Natural killer cell treated with Interleukin-12 subunit alpha and Interleukin-12 subunit beta and Interleukin-15 and Interleukin-18, amount 100 ng/mL, for 72 hours (primary cell): ENCODE measurements at regions not wholly inside any gene's neighbourhood (a gene's known extent, or its start where the extent isn't known, plus 50 kb on each side); places are given as distances from the start of the nearest gene placed in this dataset.

ENCODE experiments used
- ATAC-seq, 2 donors: fragments of 150-1000 bp; cut with Tn5 transposase in 1 of 2; sonication (Bioruptor Pico), chemical (Tn5 transposase) in 1 of 2; 2 replicates each; pipeline ENCODE4 v1.10.0; 2021
- DNase-seq: peaks from one replicate; pipeline ENCODE4 v3.0.0; 2022; ENCODE audit warnings: low spot score
- H3K27ac Mint-ChIP-seq, 2 donors: 1 replicate in 1 of 2; 2 replicates in 1 of 2; pipeline ENCODE4 v1.8.0; 2022; ENCODE audit warnings: mixed read lengths in 2 of 2, mild to moderate bottlenecking in 1 of 2, moderate library complexity in 1 of 2
- H3K27me3 Mint-ChIP-seq, 2 donors: 1 replicate in 1 of 2; 2 replicates in 1 of 2; pipeline ENCODE4 v1.8.0; 2022; ENCODE audit warnings: mixed read lengths in 2 of 2
- H3K36me3 Mint-ChIP-seq: one replicate; pipeline ENCODE4 v1.8.0; 2022; ENCODE audit warnings: mixed read lengths
- H3K4me1 Mint-ChIP-seq, 2 donors: 1 replicate in 1 of 2; 2 replicates in 1 of 2; pipeline ENCODE4 v1.8.0; 2022; ENCODE audit warnings: low read depth in 2 of 2, mixed read lengths in 2 of 2, mild to moderate bottlenecking in 1 of 2
- H3K4me3 Mint-ChIP-seq: one replicate; pipeline ENCODE4 v1.8.0; 2022; ENCODE audit warnings: mixed read lengths
- H3K9me3 Mint-ChIP-seq: 2 replicates; pipeline ENCODE4 v1.8.0; 2022; ENCODE audit warnings: mixed read lengths

DNA sequence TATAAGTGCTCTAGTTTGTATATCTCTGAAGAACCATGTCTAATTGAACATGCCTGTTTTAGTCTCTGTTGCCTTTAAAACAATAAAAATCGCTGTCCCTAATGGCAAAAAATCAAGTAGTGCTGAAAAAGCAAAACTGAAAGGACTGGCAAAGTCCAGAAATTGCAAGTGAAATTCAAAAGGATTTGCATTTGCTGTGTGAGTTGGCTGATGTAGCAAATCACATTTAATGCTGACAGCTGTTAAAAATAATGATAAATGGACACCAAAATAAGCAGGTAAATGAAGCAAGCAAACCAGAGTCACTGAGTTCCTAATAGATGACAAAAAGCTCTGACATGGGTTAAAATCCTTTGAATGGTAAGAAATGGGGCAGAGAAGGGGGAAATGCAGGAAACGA, 874.1 kb downstream of the GRM8 start:
- no peak overlapping the region for H3K27ac Mint-ChIP-seq
- H3K27me3 Mint-ChIP-seq = no peaks in the 10 kb centered on the region
- H3K4me1 Mint-ChIP-seq = no peaks in the 10 kb centered on the region

DNA sequence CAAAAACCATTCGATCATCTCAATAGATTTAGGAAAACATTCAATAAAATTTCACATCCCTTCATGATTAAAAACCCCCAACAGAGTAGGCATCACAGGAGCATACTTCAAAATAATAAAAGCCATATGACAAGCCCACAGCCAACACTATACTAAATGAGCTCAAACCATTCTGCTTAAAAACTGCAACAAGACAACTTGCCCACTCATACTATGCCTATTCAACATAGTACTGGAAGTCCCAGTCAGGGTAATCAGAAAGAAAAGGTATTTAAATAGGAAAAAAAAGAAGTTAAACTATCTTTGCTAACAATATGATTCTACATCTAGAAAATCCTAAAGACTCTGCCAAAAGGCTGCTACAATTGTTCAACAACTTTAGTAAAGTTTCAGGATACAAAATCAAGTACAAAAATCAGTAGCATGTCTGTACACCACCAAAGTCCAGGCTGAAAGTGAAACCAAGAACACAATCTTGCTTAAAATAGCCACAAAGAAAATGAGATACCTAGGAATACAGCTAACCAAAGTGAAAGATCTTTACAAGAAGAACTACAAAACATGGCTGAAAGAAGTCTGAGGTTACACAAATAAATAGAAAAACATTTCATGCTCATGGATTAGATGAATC, 882.6 kb downstream of the GRM8 start:
- Mint-ChIP-seq H3K4me1 (no peaks in the 10 kb centered on the region), H3K9me3 (peaks cover 22% of the 10 kb centered on the region), H3K27ac (no peak overlapping the region)

More for the DNA sequence above, 874.1 kb downstream of the GRM8 start:
- Mint-ChIP-seq H3K36me3 (no peaks in the 10 kb centered on the region), H3K4me3 (no peak overlapping the region), H3K9me3 (peaks cover 16% of the 10 kb centered on the region)
- no peak for DNase-seq
- no peak for ATAC-seq

DNA sequence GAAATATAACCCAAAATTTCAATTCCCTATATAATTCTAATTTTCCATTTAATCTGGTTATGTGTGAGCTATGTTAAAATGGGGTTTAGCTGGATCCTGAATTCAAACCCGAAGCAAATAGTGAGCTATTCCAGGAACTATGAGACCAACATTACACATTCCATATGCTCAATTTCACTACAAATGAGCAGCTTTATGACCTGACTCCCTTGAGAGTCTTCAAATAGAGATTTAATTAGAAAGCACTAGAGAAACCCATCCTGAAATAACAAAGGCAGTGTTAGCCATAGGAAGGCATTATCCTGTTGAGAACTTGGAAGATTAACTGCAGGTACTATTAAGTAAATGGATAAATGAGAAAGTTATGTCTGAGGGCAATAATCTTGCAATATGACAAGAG, 890.0 kb downstream of the GRM8 start:
- no peak overlapping the region for H3K4me3 Mint-ChIP-seq
- no peak overlapping the region for H3K27ac Mint-ChIP-seq
- H3K36me3 Mint-ChIP-seq = no peaks in the 10 kb centered on the region
- DNase-seq = no peak
- H3K9me3 Mint-ChIP-seq = peaks cover 13% of the 10 kb centered on the region
- ATAC-seq = no peak
- H3K4me1 Mint-ChIP-seq = no peaks in the 10 kb centered on the region
- no peaks in the 10 kb centered on the region for H3K27me3 Mint-ChIP-seq

More for the DNA sequence above, 882.6 kb downstream of the GRM8 start:
- no peak for DNase-seq
- Mint-ChIP-seq H3K4me3 (no peak overlapping the region), H3K36me3 (peaks cover 13% of the 10 kb centered on the region), H3K27me3 (no peaks in the 10 kb centered on the region)
- no peak for ATAC-seq

DNA sequence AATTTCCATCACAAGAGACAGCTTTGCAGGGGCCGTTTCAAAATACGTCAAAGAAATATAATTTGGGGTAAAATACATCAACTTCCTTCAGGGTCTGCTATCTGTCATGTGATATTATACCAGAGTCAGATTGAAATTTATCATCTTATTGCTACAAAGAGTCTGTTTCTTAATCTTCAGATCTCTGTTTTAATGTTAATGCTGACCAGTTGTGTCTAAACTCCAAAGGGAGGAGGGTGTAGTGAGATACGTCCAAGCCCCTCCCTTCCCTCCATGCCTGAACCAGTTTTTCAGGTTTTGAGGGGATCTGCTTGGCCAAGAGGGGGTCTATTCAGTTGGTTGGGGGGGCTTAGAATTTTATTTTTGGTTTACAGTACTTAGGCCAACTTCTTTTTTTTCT, 891.6 kb downstream of the GRM8 start:
- Mint-ChIP-seq H3K4me3 (no peak overlapping the region), H3K27ac (no peak overlapping the region), H3K27me3 (no peaks in the 10 kb centered on the region), H3K9me3 (peaks cover 15% of the 10 kb centered on the region), H3K36me3 (no peaks in the 10 kb centered on the region), H3K4me1 (no peaks in the 10 kb centered on the region)
- ATAC-seq = no peak
- no peak for DNase-seq

DNA sequence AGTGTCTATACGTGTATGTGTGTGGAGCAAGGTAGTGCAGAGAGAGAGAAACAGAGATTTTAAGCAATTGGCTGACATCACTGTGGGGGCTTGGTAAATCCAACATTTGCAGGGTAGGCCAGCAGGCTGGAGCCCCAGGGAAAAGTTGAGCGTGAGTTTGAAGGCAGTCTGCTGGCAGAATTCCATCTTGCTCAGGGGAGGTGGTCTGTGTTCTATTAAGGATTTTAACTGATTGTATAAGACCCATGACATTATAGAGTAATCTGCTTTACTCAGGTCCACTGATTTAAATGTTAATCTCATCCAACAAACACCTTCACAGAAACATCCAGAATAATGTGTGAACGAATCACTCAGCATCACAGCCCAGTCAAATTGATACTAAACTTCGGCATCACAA, 912.9 kb downstream of the GRM8 start:
- H3K36me3 Mint-ChIP-seq = no peaks in the 10 kb centered on the region
- H3K4me1 Mint-ChIP-seq = no peaks in the 10 kb centered on the region
- ATAC-seq = no peak
- no peak for DNase-seq
- H3K27ac Mint-ChIP-seq = no peak overlapping the region
- no peaks in the 10 kb centered on the region for H3K27me3 Mint-ChIP-seq
- H3K4me3 Mint-ChIP-seq = no peak overlapping the region
- H3K9me3 Mint-ChIP-seq = peaks cover 12% of the 10 kb centered on the region

DNA sequence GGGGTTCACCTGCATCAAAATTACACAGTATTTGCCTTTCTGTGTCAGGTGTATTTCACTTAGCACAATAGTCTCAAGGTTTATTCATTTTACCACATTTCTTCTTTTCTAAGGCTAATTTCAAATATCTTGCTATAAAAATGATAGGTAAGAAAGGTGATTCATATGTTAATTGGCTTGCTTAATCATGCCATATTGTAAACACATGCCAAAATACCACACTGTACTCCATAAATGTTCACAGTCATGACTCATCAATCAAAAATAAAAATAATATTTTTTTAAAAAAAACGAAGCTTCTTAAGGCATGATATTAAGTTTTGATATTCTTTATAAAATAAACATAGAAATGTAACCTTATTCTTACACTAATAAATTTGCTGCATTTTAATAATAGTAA, 947.1 kb downstream of the GRM8 start:
- Mint-ChIP-seq H3K36me3 (peaks cover 6% of the 10 kb centered on the region), H3K27ac (no peak overlapping the region), H3K9me3 (peaks cover 15% of the 10 kb centered on the region), H3K4me1 (no peaks in the 10 kb centered on the region), H3K27me3 (no peaks in the 10 kb centered on the region), H3K4me3 (no peak overlapping the region)
- DNase-seq = no peak
- ATAC-seq = no peak

DNA sequence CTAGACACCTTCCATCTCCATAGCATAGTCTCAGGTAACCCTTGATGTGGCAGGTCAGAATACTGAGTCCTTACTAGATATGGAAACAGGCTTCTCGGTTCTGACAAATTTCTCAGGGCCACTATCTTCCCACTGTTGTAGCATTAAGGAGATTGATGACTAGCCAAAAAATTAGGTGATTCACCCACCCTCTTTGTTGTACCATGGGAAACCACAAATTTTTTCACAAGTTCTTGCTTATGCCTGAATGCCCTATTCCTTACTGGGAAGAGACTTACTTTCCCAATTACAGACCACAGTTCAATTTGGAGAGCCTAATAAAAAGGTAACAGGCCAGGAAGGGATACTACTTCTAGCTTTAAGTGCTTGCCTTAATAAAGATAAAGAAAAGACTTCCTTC, 948.8 kb downstream of the GRM8 start:
- DNase-seq (no peak), ATAC-seq (no peak)
- H3K9me3 Mint-ChIP-seq = peaks cover 12% of the 10 kb centered on the region
- no peaks in the 10 kb centered on the region for H3K4me1 Mint-ChIP-seq
- no peak overlapping the region for H3K27ac Mint-ChIP-seq
- H3K27me3 Mint-ChIP-seq = no peaks in the 10 kb centered on the region
- no peak overlapping the region for H3K4me3 Mint-ChIP-seq
- H3K36me3 Mint-ChIP-seq = peaks cover 6% of the 10 kb centered on the region

DNA sequence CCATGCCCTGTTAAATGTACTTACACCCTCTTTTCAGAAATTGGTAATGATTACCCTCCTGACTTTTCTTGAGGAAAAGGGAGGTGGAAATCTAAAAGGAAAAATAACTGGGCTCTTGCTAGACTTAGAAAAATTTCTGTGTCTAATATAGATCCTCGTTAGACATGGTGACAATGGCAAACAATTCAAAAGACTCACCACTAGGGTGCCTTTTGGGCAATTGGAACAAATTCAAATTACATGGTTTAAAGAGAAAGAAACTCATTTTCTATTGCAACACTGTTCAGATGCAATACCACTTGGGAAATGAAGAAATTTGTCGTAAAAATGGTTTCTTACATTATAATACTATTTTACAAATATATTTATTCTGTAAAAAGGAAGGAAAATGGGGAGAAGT, 950.1 kb downstream of the GRM8 start:
- Mint-ChIP-seq H3K9me3 (peaks cover 16% of the 10 kb centered on the region), H3K36me3 (peaks cover 6% of the 10 kb centered on the region), H3K4me1 (no peaks in the 10 kb centered on the region), H3K27me3 (no peaks in the 10 kb centered on the region), H3K27ac (no peak overlapping the region), H3K4me3 (no peak overlapping the region)
- ATAC-seq = no peak
- DNase-seq = no peak

DNA sequence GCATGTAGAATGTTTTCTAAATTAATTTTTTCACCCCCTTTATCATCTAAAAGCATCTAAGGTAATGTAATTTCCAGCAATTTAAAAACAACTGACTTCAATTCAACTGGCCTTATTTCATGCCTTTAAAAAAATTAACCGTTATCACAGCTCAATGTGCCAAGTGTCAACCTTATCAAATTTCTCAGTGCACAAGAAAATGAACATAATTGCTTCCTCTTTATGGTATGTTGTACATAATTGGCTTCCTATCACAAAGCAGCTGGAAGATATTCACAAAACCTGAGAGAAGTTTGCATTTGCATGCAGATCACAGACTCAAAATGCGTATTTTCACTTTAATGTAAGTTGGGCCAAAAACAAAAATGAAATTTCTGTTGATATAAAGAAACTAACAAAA, 966.4 kb downstream of the GRM8 start:
- no peak for ATAC-seq
- peaks cover 19% of the 10 kb centered on the region for H3K9me3 Mint-ChIP-seq
- no peaks in the 10 kb centered on the region for H3K27me3 Mint-ChIP-seq
- DNase-seq = no peak
- H3K4me1 Mint-ChIP-seq = no peaks in the 10 kb centered on the region
- no peak overlapping the region for H3K4me3 Mint-ChIP-seq
- H3K27ac Mint-ChIP-seq = no peak overlapping the region
- no peaks in the 10 kb centered on the region for H3K36me3 Mint-ChIP-seq

DNA sequence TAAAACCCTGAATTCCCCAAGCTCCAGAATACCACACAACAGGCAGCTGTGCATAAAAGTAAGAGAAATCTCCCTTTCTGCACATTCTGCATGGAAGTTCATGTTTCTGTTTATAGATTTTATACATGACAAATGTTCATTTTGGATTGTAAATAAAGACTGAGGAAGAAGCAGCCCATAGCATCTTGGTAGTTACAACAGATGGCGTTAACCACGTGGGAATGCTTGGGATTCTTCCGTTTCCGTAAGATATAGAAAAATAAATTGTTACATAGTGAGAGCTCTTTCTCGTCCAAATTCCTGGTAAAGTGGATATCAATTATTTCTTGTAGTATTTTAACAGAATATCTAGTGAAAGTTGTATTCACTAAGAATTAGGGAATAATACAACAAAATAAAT, 1016.5 kb downstream of the GRM8 start:
- H3K27ac Mint-ChIP-seq = no peak overlapping the region
- no peaks in the 10 kb centered on the region for H3K27me3 Mint-ChIP-seq
- no peak overlapping the region for H3K4me3 Mint-ChIP-seq
- peaks cover 9% of the 10 kb centered on the region for H3K36me3 Mint-ChIP-seq
- no peaks in the 10 kb centered on the region for H3K4me1 Mint-ChIP-seq
- ATAC-seq (no peak), DNase-seq (no peak)
- H3K9me3 Mint-ChIP-seq = peaks cover 9% of the 10 kb centered on the region

DNA sequence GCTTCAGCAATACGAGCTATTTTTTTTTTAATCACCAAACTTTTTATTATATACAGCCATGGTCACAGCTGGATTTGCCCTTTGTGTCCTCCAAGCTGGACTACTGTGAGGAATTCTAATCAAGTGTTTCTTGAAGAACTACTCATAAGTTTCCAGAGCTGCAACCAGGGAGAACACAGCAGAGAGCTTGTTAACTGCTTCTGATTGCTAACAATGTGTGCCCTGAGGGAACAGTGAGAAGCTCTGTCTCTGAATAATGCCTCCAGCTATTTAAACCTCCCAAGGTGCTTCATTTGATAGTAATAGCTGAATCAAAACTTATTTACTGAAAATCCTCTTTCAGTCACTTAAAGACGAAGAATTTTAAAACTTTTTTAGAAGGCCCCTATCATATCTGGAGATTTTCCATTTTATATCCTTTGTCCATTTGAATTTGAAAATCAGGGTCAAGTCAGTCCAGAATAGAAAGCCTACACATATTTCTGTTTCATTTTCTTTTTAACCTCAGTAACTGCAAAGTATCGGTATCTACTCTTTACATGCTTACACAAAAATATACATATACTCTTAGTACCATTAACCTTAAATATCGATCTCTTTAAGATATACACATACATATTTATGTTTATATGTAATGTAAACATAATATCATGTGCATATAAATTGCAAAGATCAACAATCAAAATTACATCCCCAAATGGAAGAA, 1024.2 kb downstream of the GRM8 start:
- Mint-ChIP-seq H3K27me3 (no peaks in the 10 kb centered on the region), H3K27ac (no peak overlapping the region), H3K4me3 (no peak overlapping the region), H3K36me3 (no peaks in the 10 kb centered on the region), H3K9me3 (peaks cover 3% of the 10 kb centered on the region), H3K4me1 (no peaks in the 10 kb centered on the region)
- no peak for DNase-seq
- no peak for ATAC-seq

DNA sequence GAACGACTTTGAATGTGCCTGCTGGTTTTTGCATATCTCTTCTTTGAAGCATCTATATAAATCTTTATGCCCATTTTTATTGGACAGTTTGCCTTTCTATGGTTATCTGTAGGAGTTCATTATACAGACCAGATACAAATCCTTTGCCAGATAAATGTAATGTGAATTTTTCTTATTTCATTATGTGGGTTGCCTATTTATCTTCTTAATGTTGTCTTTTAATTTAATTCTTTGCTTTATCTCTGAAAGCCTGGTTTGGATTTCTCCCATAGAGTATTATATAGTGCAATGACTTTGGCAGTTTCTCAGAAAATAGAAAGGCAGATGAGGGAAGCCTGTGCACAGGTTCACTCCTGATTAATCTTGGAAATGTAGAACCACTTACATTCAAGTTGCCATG, 1025.1 kb downstream of the GRM8 start:
- Mint-ChIP-seq H3K27ac (no peak overlapping the region), H3K27me3 (no peaks in the 10 kb centered on the region), H3K36me3 (no peaks in the 10 kb centered on the region), H3K4me3 (no peak overlapping the region), H3K9me3 (peaks cover 3% of the 10 kb centered on the region), H3K4me1 (no peaks in the 10 kb centered on the region)
- no peak for ATAC-seq
- DNase-seq = no peak

DNA sequence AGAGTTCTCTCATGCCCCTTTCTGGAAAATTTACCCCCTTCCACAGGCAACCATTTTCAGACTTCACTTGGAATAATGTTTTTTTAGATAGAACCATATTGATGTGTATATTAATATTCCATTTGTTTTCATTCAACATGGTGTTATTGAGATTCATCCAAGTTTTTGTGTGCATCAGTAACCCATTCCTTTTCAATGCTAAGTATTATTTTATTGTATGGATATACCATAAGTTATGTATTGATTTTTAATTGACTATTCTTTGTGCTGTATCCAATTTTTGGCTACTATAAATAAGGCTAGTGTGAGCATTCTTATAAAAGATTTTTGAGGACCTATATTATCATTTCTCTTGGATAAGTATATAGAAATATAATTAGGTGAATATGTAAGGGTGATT, 1025.7 kb downstream of the GRM8 start:
- H3K36me3 Mint-ChIP-seq = no peaks in the 10 kb centered on the region
- H3K27me3 Mint-ChIP-seq = no peaks in the 10 kb centered on the region
- DNase-seq = no peak
- H3K27ac Mint-ChIP-seq = no peak overlapping the region
- H3K4me3 Mint-ChIP-seq = no peak overlapping the region
- ATAC-seq = no peak
- H3K9me3 Mint-ChIP-seq = peaks cover 7% of the 10 kb centered on the region
- no peaks in the 10 kb centered on the region for H3K4me1 Mint-ChIP-seq

DNA sequence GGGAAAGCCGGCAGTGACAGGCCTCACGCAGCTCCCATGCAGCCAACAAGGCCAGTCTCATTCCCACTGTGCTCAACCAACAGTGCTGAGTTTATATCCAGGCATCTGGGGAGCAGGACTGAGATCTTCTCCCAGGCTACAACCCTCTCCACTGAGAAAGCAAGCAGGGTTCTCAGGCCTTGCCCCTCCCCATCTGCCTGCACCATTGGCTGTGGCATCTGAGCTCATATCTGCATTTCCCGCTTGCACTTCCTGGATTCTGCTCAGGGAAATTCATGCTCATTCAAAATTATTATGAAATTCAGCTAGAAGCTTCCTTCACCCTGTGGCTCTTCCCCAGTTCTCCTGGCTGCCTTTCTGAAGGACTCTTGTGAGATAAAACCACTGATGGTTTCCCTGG, 1029.0 kb downstream of the GRM8 start:
- no peaks in the 10 kb centered on the region for H3K27me3 Mint-ChIP-seq
- no peak for DNase-seq

DNA sequence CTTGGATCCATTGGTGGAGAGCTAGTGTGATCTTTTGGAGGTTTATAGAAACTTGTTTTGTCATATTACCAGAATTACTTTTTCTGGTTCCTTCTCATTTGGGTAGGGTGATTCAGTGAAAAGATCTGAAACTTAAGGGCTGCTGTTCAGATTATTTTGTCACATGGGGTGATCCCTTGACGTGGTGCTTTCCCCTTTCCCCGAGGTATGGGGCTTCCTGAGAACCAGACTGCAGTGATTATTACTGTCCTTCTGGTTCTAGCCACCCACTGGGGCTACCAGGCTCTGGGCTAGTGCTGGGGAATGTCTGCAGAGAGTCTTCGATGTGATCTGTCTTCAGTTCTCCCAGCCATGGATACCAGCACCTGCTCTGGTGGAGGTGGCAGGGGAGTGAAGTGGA, 1030.0 kb downstream of the GRM8 start:
- peaks cover 11% of the 10 kb centered on the region for H3K36me3 Mint-ChIP-seq
- no peaks in the 10 kb centered on the region for H3K27me3 Mint-ChIP-seq
- ATAC-seq (no peak), DNase-seq (no peak)
- no peak overlapping the region for H3K4me3 Mint-ChIP-seq
- peaks cover 22% of the 10 kb centered on the region for H3K9me3 Mint-ChIP-seq
- no peak overlapping the region for H3K27ac Mint-ChIP-seq
- H3K4me1 Mint-ChIP-seq = no peaks in the 10 kb centered on the region

More for the DNA sequence above, 1029.0 kb downstream of the GRM8 start:
- no peak overlapping the region for H3K4me3 Mint-ChIP-seq
- peaks cover 22% of the 10 kb centered on the region for H3K9me3 Mint-ChIP-seq
- ATAC-seq = no peak
- H3K4me1 Mint-ChIP-seq = no peaks in the 10 kb centered on the region
- H3K27ac Mint-ChIP-seq = no peak overlapping the region
- peaks cover 11% of the 10 kb centered on the region for H3K36me3 Mint-ChIP-seq
